Peyer's patch (tissue), 4 donors: ENCODE measurements at regions not wholly inside any gene's neighbourhood (a gene's known extent, or its start where the extent isn't known, plus 50 kb on each side); places are given as distances from the start of the nearest gene placed in this dataset.

Experiments
- CTCF ChIP-seq, 6 experiments: fragments of 450-650 bp in 4 of 6; fragments of 200-600 bp in 2 of 6; sonication (generic) in 1 of 6; IDR thresholded peaks; one replicate each; pipeline ENCODE4 v1.5.1; 2017 to 2019; ENCODE audit warnings: antibody characterized with exemption in 6 of 6, mild to moderate bottlenecking in 3 of 6, moderate library complexity in 1 of 6
- POLR2A ChIP-seq, 2 donors: fragments of 450-650 bp; IDR thresholded peaks; one replicate each; pipeline ENCODE4 v1.5.1; 2017; ENCODE audit warnings: antibody characterized with exemption in 2 of 2, mild to moderate bottlenecking in 2 of 2, moderate library complexity in 2 of 2

GRCh38 chr6:170046791-170047626 is 243.9 kb downstream of the DLL1 start:
- TF ChIP-seq CTCF (IDR thresholded peaks at IDR 0.05) (no peak), POLR2A (IDR thresholded peaks at IDR 0.05) (no peak)
